Naive thymus-derived CD8-positive, alpha-beta T cell (primary cell): ENCODE measurements at regions not wholly inside any gene's neighbourhood (a gene's known extent, or its start where the extent isn't known, plus 50 kb on each side); places are given as distances from the start of the nearest gene placed in this dataset.

ENCODE experiments used
- ATAC-seq, 2 donors: fragments of 150-1000 bp; cut with Tn5 transposase in 1 of 2; sonication (Bioruptor Pico), chemical (Tn5 transposase) in 1 of 2; 1 replicate in 1 of 2; 2 replicates in 1 of 2; pipeline ENCODE4 v1.10.0; 2021; ENCODE audit warnings: mild to moderate bottlenecking in 2 of 2, moderate library complexity in 2 of 2
- POLR2A ChIA-PET: fragments of 350-600 bp; sonication (Branson Sonifier 250); formaldehyde crosslinking; loops from one replicate; lab custom pipeline; 2021; ENCODE audit warnings: antibody characterized with exemption; lab: Charles Lee
- DNase-seq, 10 donors: peaks; one replicate each; pipeline versions ENCODE4 v3.0.0 to v3.0.0-alpha.2; 2020 to 2022
- H3K27ac Mint-ChIP-seq, 10 donors: one replicate each; pipeline ENCODE4 v1.8.0; 2020 to 2022; ENCODE audit warnings: mild to moderate bottlenecking in 10 of 10, mixed read lengths in 10 of 10, moderate library complexity in 4 of 10, inconsistent platforms in 1 of 10
- H3K27me3 Mint-ChIP-seq, 5 donors: one replicate each; pipeline ENCODE4 v1.8.0; 2021 to 2022; ENCODE audit warnings: mixed read lengths in 5 of 5
- H3K36me3 Mint-ChIP-seq, 3 donors: one replicate each; pipeline ENCODE4 v1.8.0; 2020 to 2022; ENCODE audit warnings: mixed read lengths in 3 of 3, mild to moderate bottlenecking in 2 of 3, inconsistent platforms in 1 of 3
- H3K4me1 Mint-ChIP-seq, 4 donors: one replicate each; pipeline ENCODE4 v1.8.0; 2021 to 2022; ENCODE audit warnings: mixed read lengths in 4 of 4
- H3K4me3 Mint-ChIP-seq, 10 donors: one replicate each; pipeline ENCODE4 v1.8.0; 2020 to 2022; ENCODE audit warnings: mild to moderate bottlenecking in 10 of 10, mixed read lengths in 10 of 10, moderate library complexity in 6 of 10, inconsistent platforms in 1 of 10
- H3K9me3 Mint-ChIP-seq, 9 donors: one replicate each; pipeline ENCODE4 v1.8.0; 2020 to 2022; ENCODE audit warnings: mixed read lengths in 9 of 9, mild to moderate bottlenecking in 3 of 9, inconsistent platforms in 1 of 9, moderate library complexity in 1 of 9

- peak overlapping the region in 9 of 10 donors; percentile 93 to 98 (median 95) for H3K27ac Mint-ChIP-seq
These were observed 133.6 kb upstream of the SSTR1 start for GRCh38 chr14:38074081-38074480.

GRCh38 chr14:38074754-38075153 lies 132.9 kb upstream of the SSTR1 start:
- Mint-ChIP-seq H3K27me3 (no peaks in the 10 kb centered on the region), H3K9me3 (peaks cover 0 to 8% (median 5%) of the 10 kb centered on the region in 9 donors), H3K4me1 (peaks cover 36 to 86% (median 74%) of the 10 kb centered on the region in 4 donors), H3K4me3 (peak overlapping the region; percentile 29 to 79 (median 61)), H3K27ac (peak overlapping the region; percentile 93 to 98 (median 95)), H3K36me3 (peaks cover 0 to 19% (median 0%) of the 10 kb centered on the region in 3 donors)
- POLR2A ChIA-PET, result interaction anchor here (1.1 to 6.4 kb wide), 2 partner anchors 10 to 15 kb away, joined by 3 to 45 read pairs; no protein-coding TSS in a partner anchor
- peak in 7 of 10 donors; percentile 28 to 79 (median 71) for DNase-seq
- peak; percentile 51 to 64 for ATAC-seq

More at GRCh38 chr14:38074081-38074480, 133.6 kb upstream of the SSTR1 start:
- DNase-seq, result no peak
- H3K4me3 Mint-ChIP-seq, result peak overlapping the region in 9 of 10 donors; percentile 30 to 79 (median 70)
- POLR2A ChIA-PET, result interaction anchor here (1.0 to 6.4 kb wide), 3 partner anchors 9 to 51 kb away, joined by 3 to 45 read pairs (median 5); no protein-coding TSS in a partner anchor
- H3K27me3 Mint-ChIP-seq, result no peaks in the 10 kb centered on the region
- H3K4me1 Mint-ChIP-seq, result peaks cover 37 to 86% (median 75%) of the 10 kb centered on the region in 4 donors
- peaks cover 0 to 8% (median 5%) of the 10 kb centered on the region in 9 donors for H3K9me3 Mint-ChIP-seq
- ATAC-seq, result peak in 1 of 2 donors; percentile 19
- H3K36me3 Mint-ChIP-seq, result peaks cover 0 to 19% (median 0%) of the 10 kb centered on the region in 3 donors

GRCh38 chr14:38078393-38078792 lies 129.3 kb upstream of the SSTR1 start:
- POLR2A ChIA-PET, result interaction anchor here (1.1 to 6.4 kb wide), 5 partner anchors 11 to 48 kb away, joined by 3 to 45 read pairs (median 5); no protein-coding TSS in a partner anchor
- peaks cover 0 to 7% (median 4%) of the 10 kb centered on the region in 3 donors for H3K36me3 Mint-ChIP-seq
- no peaks in the 10 kb centered on the region for H3K27me3 Mint-ChIP-seq
- peak overlapping the region; percentile 90 to 97 (median 94) for H3K27ac Mint-ChIP-seq
- H3K4me3 Mint-ChIP-seq, result peak overlapping the region; percentile 51 to 84 (median 76)
- peak; percentile 82 to 90 for ATAC-seq
- peaks cover 42 to 72% (median 65%) of the 10 kb centered on the region in 4 donors for H3K4me1 Mint-ChIP-seq
- DNase-seq, result peak; percentile 5 to 89 (median 77)
- peaks cover 0 to 8% (median 5%) of the 10 kb centered on the region in 9 donors for H3K9me3 Mint-ChIP-seq

- DNase-seq, result no peak
- POLR2A ChIA-PET, result interaction anchor here (0.7 to 6.4 kb wide), 4 partner anchors 10 to 16 kb away, joined by 3 to 45 read pairs (median 6); no protein-coding TSS in a partner anchor
These were observed 128.4 kb upstream of the SSTR1 start for GRCh38 chr14:38079268-38079667.

GRCh38 chr14:38079886-38080285 lies 127.8 kb upstream of the SSTR1 start:
- Mint-ChIP-seq H3K27ac (peak overlapping the region in 7 of 10 donors; percentile 10 to 97 (median 90)), H3K36me3 (peaks cover 0 to 5% (median 4%) of the 10 kb centered on the region in 3 donors), H3K27me3 (no peaks in the 10 kb centered on the region), H3K9me3 (peaks cover 0 to 8% (median 3%) of the 10 kb centered on the region in 9 donors), H3K4me3 (peak overlapping the region in 6 of 10 donors; percentile 6 to 42 (median 10)), H3K4me1 (peaks cover 32 to 61% (median 51%) of the 10 kb centered on the region in 4 donors)
- no peak for ATAC-seq
- POLR2A ChIA-PET, result interaction anchor here (0.9 to 6.4 kb wide), 2 partner anchors 11 to 15 kb away, joined by 3 to 45 read pairs; no protein-coding TSS in a partner anchor
- DNase-seq, result no peak

More at GRCh38 chr14:38079268-38079667, 128.4 kb upstream of the SSTR1 start:
- peak overlapping the region; percentile 90 to 97 (median 94) for H3K27ac Mint-ChIP-seq
- H3K36me3 Mint-ChIP-seq, result peaks cover 0 to 7% (median 4%) of the 10 kb centered on the region in 3 donors
- peak overlapping the region in 8 of 10 donors; percentile 31 to 84 (median 64) for H3K4me3 Mint-ChIP-seq
- no peaks in the 10 kb centered on the region for H3K27me3 Mint-ChIP-seq
- ATAC-seq, result no peak
- H3K9me3 Mint-ChIP-seq, result peaks cover 0 to 10% (median 7%) of the 10 kb centered on the region in 9 donors
- H3K4me1 Mint-ChIP-seq, result peaks cover 38 to 68% (median 58%) of the 10 kb centered on the region in 4 donors

- peaks cover 29 to 58% (median 46%) of the 10 kb centered on the region in 4 donors for H3K4me1 Mint-ChIP-seq
- H3K27ac Mint-ChIP-seq, result peak overlapping the region in 1 of 10 donors; percentile 26
- peaks cover 0 to 6% (median 0%) of the 10 kb centered on the region in 9 donors for H3K9me3 Mint-ChIP-seq
- DNase-seq (no peak), ATAC-seq (no peak)
- no peak overlapping the region for H3K4me3 Mint-ChIP-seq
- H3K27me3 Mint-ChIP-seq, result no peaks in the 10 kb centered on the region
- POLR2A ChIA-PET, result no interaction called here
- peaks cover 0 to 4% (median 0%) of the 10 kb centered on the region in 3 donors for H3K36me3 Mint-ChIP-seq
These were observed 127.0 kb upstream of the SSTR1 start for GRCh38 chr14:38080696-38081095.

- H3K4me1 Mint-ChIP-seq, result peaks cover 25 to 47% (median 31%) of the 10 kb centered on the region in 4 donors
- DNase-seq (no peak), ATAC-seq (no peak)
- H3K27ac Mint-ChIP-seq, result peak overlapping the region in 5 of 10 donors; percentile 5 to 69 (median 41)
- POLR2A ChIA-PET, result interaction anchor here (1.3 kb wide), 1 partner anchor 43 kb away, joined by 4 read pairs; no protein-coding TSS in a partner anchor
- no peaks in the 10 kb centered on the region for H3K27me3 Mint-ChIP-seq
- peaks cover 0 to 4% (median 0%) of the 10 kb centered on the region in 3 donors for H3K36me3 Mint-ChIP-seq
- peaks cover 0 to 6% (median 0%) of the 10 kb centered on the region in 9 donors for H3K9me3 Mint-ChIP-seq
- H3K4me3 Mint-ChIP-seq, result no peak overlapping the region
These were observed 124.7 kb upstream of the SSTR1 start for GRCh38 chr14:38083039-38083438.

- no peak for DNase-seq
- no peaks in the 10 kb centered on the region for H3K27me3 Mint-ChIP-seq
- peaks cover 3 to 29% (median 26%) of the 10 kb centered on the region in 3 donors for H3K36me3 Mint-ChIP-seq
- peaks cover 8 to 39% (median 22%) of the 10 kb centered on the region in 9 donors for H3K9me3 Mint-ChIP-seq
- peak overlapping the region; percentile 41 to 91 (median 88) for H3K27ac Mint-ChIP-seq
- H3K4me3 Mint-ChIP-seq, result peak overlapping the region; percentile 63 to 82 (median 76)
- H3K4me1 Mint-ChIP-seq, result peaks cover 20 to 45% (median 30%) of the 10 kb centered on the region in 4 donors
- POLR2A ChIA-PET, result interaction anchor here (1.5 kb wide), 1 partner anchor 10 kb away, joined by 8 read pairs; no protein-coding TSS in a partner anchor
- ATAC-seq, result no peak
These were observed 118.6 kb upstream of the SSTR1 start for GRCh38 chr14:38089123-38089522.

GRCh38 chr14:38090506-38090905 lies 117.2 kb upstream of the SSTR1 start:
- peaks cover 8 to 47% (median 31%) of the 10 kb centered on the region in 9 donors for H3K9me3 Mint-ChIP-seq
- no peak for DNase-seq
- H3K27ac Mint-ChIP-seq, result peak overlapping the region in 3 of 10 donors; percentile 35 to 89 (median 83)
- peaks cover 20 to 45% (median 30%) of the 10 kb centered on the region in 4 donors for H3K4me1 Mint-ChIP-seq
- ATAC-seq, result no peak
- peak overlapping the region in 1 of 10 donors; percentile 63 for H3K4me3 Mint-ChIP-seq
- POLR2A ChIA-PET, result interaction anchor here (1.1 to 1.6 kb wide), 3 partner anchors 8 to 12 kb away, joined by 3 to 5 read pairs (median 4); no protein-coding TSS in a partner anchor
- H3K27me3 Mint-ChIP-seq, result no peaks in the 10 kb centered on the region
- H3K36me3 Mint-ChIP-seq, result peaks cover 3 to 38% (median 29%) of the 10 kb centered on the region in 3 donors

GRCh38 chr14:38098074-38098836 lies 109.4 kb upstream of the SSTR1 start:
- peaks cover 5 to 60% (median 31%) of the 10 kb centered on the region in 9 donors for H3K9me3 Mint-ChIP-seq
- POLR2A ChIA-PET, result no interaction called here
- peaks cover 3 to 40% (median 21%) of the 10 kb centered on the region in 3 donors for H3K36me3 Mint-ChIP-seq
- no peak overlapping the region for H3K4me3 Mint-ChIP-seq
- H3K27me3 Mint-ChIP-seq, result no peaks in the 10 kb centered on the region
- no peak for ATAC-seq
- DNase-seq, result no peak
- H3K4me1 Mint-ChIP-seq, result peaks cover 0 to 11% (median 3%) of the 10 kb centered on the region in 4 donors
- H3K27ac Mint-ChIP-seq, result peak overlapping the region in 1 of 10 donors; percentile 66

GRCh38 chr14:38101679-38102078 lies 106.0 kb upstream of the SSTR1 start:
- Mint-ChIP-seq H3K36me3 (peaks cover 0 to 19% (median 10%) of the 10 kb centered on the region in 3 donors), H3K4me3 (no peak overlapping the region), H3K9me3 (peaks cover 1 to 33% (median 11%) of the 10 kb centered on the region in 9 donors), H3K27me3 (no peaks in the 10 kb centered on the region), H3K27ac (no peak overlapping the region), H3K4me1 (peaks cover 0 to 10% (median 9%) of the 10 kb centered on the region in 4 donors)
- DNase-seq (no peak), ATAC-seq (no peak)
- POLR2A ChIA-PET, result no interaction called here
